GM10248 (cell line): ENCODE measurements at regions not wholly inside any gene's neighbourhood (a gene's known extent, or its start where the extent isn't known, plus 50 kb on each side); places are given as distances from the start of the nearest gene placed in this dataset.

Source experiments
- CTCF ChIA-PET: fragments of 300-600 bp; sonication (Branson Sonifier 250); formaldehyde crosslinking; extraction: SDS; loops from one replicate; lab custom pipeline; 2021; ENCODE audit warnings: antibody characterized with exemption; lab: Yijun Ruan, JAX
- POLR2A ChIA-PET: fragments of 350-650 bp; sonication (Branson Sonifier 250); formaldehyde crosslinking; extraction: SDS; loops from one replicate; lab custom pipeline; 2020; ENCODE audit warnings: antibody characterized with exemption; lab: Yijun Ruan, JAX
- DNase-seq: peaks from one replicate; pipeline ENCODE4 v3.0.0; 2012; ENCODE audit errors: extremely low spot score
- TF ChIP-seq, protein P1 (sequence below): IDR thresholded peaks from 2 replicates; pipeline ENCODE4 v1.5.1; 2012; ENCODE audit warnings: mild to moderate bottlenecking, low read depth; ENCODE audit errors: extremely low read depth, missing control alignments, control extremely low read depth

DNA sequence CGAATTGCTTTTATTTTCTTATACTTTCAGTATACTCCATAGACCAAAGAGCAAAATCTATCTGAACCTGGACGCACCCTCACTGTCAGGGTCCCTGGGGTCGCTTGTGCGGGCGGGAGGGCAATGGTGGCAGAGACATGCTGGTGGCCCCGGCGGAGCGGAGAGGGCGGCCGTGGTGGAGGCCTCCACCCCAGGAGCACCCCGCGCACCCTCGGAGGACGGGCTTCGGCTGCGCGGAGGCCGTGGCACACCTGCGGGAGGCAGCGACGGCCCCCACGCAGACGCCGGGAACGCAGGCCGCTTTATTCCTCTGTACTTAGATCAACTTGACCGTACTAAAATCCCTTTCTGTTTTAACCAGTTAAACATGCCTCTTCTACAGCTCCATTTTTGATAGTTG lies 1077.4 kb downstream of the BRD1 start:
- TF ChIP-seq, protein P1, sequence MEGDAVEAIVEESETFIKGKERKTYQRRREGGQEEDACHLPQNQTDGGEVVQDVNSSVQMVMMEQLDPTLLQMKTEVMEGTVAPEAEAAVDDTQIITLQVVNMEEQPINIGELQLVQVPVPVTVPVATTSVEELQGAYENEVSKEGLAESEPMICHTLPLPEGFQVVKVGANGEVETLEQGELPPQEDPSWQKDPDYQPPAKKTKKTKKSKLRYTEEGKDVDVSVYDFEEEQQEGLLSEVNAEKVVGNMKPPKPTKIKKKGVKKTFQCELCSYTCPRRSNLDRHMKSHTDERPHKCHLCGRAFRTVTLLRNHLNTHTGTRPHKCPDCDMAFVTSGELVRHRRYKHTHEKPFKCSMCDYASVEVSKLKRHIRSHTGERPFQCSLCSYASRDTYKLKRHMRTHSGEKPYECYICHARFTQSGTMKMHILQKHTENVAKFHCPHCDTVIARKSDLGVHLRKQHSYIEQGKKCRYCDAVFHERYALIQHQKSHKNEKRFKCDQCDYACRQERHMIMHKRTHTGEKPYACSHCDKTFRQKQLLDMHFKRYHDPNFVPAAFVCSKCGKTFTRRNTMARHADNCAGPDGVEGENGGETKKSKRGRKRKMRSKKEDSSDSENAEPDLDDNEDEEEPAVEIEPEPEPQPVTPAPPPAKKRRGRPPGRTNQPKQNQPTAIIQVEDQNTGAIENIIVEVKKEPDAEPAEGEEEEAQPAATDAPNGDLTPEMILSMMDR, result no peak
- CTCF ChIA-PET, result no interaction called here
- POLR2A ChIA-PET, result no interaction called here
- DNase-seq, result no peak

GRCh38 chr22:48749555-48750227 lies 1078.0 kb downstream of the BRD1 start:
- CTCF ChIA-PET, result no interaction called here
- DNase-seq, result no peak
- TF ChIP-seq, protein P1, result no peak
- POLR2A ChIA-PET, result no interaction called here

- TF ChIP-seq, protein P1, result no peak
- ChIA-PET POLR2A (no interaction called here), CTCF (interaction anchor here (1.3 kb wide), 1 partner anchor 20 kb away, joined by 4 read pairs; no protein-coding TSS in a partner anchor)
- no peak for DNase-seq
Measured at GRCh38 chr22:48748860-48749554, 1078.7 kb downstream of the BRD1 start.

DNA sequence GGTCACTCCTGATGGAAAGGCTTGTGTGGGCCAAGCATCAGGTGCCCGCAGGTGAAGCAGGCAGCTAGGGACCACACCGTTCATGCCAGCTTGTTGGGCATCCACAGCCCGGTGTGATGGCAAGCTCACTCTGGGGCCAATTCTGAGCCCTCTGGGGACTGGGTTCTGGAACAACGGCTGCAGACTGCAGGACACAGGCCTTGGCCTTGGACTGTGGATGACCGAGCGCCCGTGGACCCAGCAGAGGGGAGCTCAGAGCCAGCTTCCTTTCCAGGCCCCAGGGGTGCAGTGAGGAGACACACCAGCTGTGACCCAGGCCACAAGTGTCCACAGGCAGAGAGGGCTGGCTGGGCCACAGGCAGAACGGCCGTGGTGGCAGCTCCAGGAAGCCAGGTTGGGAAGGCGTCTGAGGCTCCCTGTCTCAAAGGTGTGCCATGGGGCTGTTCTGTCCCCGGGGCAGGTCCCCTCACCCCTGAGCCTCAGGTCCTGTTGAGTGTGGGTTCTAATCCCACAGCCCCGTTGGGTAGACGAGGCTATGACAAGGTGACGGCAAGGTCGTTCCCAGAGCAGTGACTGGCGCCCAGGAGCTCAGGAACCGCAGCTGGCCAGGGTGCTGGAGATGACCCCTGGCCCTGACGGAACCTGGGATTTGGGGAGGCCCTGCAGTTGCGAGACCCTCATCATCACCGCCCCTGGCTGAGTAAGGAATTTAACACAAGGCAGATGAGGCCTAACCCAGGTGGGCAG lies 1079.4 kb downstream of the BRD1 start:
- ChIA-PET POLR2A (no interaction called here), CTCF (interaction anchor here (1.0 to 1.3 kb wide), 2 partner anchors 9 to 20 kb away, joined by 4 read pairs; no protein-coding TSS in a partner anchor)
- DNase-seq, result no peak

DNA sequence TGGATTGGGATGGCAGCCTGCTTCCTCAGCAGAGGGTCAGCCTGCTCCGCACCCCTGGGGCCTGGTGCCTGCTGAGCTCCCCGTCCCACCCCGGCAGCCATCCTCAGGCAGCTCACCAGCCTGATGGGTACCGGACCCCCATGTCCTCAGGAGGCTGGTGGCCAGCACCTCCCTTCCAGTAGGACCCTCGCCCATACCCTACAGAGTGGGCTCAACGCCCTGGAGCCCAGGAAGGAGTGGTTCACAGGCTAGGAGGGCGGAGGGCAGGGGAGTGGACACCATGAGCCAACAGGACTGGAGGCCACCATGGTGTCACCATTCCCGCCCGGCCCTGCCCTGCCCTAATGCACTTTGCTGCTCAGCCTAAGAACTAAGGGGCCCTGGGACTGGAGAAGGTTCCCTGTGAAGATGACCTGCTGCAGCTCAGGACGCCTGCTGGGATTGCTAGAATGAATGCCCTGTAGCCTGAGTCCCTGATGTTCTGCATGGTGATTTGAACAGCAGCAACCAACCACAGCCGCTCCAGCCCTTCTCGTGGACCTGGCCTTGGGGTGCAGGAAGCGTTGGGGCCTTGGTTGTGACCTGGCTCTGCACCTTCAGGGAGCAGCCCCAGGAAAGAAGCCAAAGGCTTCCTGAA lies 1080.8 kb downstream of the BRD1 start:
- CTCF ChIA-PET, result no interaction called here
- no peak for DNase-seq

More for the DNA sequence above, 1079.4 kb downstream of the BRD1 start:
- TF ChIP-seq, protein P1, result no peak

More for the DNA sequence above, 1080.8 kb downstream of the BRD1 start:
- POLR2A ChIA-PET, result no interaction called here
- TF ChIP-seq, protein P1, result no peak
